Right lung (tissue), 2 donors: ENCODE measurements at regions not wholly inside any gene's neighbourhood (a gene's known extent, or its start where the extent isn't known, plus 50 kb on each side); places are given as distances from the start of the nearest gene placed in this dataset.
"Not testable (repeated sequence)": the region's sequence is repeated elsewhere in the genome, so short reads cannot be mapped to it uniquely, and the experiment has no call there.

Experiments used
- DNase-seq, 2 donors: peaks; one replicate each; pipeline ENCODE4 v3.0.0-alpha.2; 2013

DNA sequence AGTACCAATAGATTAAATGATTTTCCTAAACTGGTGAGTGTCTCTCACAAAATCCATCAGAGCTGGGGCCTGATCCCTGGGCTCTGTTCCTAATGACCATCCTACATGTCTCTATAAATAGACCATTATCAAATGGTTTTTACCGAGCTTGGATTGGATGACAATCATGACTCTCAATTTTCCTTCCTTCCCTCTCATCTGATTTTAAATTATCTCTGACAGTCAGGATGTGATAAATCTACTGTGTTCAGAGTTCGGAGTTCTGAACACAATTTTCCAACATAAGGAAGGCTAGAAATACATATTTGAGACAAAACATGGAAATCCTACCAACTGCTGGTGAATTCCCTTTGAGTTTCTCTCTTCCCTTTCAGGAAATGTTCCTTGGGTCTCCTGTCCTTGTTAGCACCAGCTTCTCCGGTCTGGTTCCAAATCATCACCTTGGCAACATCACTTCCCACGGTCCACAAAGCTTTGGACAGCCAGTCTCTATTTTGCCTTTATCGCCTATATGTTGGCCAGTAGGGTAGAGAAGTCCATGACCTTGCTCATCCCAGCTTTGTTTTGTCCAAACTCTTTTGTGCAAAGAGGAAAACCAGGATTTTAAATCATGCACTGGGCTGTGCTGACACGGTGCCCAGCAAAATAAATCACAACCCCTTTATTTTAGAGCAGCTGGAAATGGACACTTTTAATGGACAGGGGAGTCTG lies 139.6 kb upstream of the ITGA6 start:
- no peak for DNase-seq

DNA sequence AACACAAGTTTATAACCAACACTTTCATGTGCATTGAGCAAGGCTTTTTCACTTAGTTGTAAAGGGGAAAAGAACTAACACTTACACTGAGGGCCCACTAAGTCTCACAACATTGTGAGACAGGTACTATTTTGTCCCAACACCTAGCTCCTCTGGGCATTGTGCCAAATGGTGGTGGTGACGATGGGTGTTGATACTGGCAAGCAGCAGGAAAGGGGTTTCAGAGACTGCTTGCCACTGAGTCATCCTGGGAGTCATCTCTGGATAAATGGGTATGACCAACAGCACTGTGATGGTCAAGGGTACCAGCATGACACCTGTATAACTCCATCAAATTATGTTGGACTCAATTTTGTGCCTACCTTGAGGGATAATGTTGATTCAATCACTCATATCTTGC lies 138.8 kb upstream of the ITGA6 start:
- no peak for DNase-seq

DNA sequence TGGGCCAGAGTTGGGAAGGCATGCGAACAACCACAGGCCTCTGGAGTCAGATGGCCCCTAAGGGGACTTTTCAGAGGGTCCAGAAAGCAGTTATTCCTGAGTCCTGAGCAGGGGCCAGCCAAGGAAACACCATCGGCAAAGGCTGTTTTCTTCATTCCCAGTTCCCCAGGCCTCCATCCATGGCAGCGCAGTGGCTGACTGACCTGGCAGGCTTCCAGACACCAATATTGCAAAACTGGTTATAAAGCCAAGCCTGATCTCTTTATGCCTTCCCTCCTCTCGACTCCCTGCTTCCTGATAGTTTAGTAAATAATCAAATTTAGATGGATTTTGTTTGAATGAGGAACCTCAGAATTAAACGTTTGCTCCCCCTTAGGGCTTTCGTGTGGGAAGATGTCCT lies 133.4 kb upstream of the ITGA6 start:
- peak; percentile 59 to 72 for DNase-seq

DNA sequence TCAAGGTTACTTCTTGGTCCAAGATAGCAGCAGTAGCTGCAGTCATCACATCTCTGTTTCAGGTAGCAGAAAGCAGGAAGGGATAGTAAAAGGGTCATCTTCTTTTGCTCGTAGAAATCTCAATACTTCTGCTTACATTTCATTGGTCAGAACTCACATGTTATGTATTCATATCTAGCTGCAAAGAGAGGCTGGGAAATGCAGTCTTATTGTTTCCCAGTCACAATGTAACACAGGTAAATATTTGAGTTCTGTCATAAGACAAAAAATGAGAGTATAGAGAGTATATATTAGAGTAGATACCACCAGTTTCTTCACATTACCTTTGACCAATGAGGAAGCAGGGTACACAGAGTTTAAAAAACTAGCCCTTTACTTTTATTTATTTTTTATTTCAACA lies 132.4 kb upstream of the ITGA6 start:
- DNase-seq: no peak

DNA sequence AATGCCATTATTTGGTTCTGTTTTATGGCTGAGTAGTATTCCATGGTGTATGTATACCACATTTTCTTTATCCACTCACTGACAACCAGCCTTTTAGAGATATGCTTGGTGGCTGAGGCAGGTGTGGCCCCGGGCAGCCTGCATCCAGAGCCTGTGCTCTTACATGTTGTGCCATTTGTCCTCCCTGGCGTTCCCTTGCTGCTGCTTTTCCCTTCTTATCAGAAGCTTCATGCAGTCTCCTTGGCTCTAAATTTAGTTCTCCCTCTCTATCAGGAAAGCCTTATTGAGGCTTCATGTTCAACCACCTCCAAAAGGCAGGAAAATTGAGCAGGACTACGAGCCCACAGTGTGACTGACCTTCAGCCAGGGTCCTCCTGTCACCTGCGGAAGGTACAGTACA lies 131.7 kb upstream of the ITGA6 start:
- no peak for DNase-seq

DNA sequence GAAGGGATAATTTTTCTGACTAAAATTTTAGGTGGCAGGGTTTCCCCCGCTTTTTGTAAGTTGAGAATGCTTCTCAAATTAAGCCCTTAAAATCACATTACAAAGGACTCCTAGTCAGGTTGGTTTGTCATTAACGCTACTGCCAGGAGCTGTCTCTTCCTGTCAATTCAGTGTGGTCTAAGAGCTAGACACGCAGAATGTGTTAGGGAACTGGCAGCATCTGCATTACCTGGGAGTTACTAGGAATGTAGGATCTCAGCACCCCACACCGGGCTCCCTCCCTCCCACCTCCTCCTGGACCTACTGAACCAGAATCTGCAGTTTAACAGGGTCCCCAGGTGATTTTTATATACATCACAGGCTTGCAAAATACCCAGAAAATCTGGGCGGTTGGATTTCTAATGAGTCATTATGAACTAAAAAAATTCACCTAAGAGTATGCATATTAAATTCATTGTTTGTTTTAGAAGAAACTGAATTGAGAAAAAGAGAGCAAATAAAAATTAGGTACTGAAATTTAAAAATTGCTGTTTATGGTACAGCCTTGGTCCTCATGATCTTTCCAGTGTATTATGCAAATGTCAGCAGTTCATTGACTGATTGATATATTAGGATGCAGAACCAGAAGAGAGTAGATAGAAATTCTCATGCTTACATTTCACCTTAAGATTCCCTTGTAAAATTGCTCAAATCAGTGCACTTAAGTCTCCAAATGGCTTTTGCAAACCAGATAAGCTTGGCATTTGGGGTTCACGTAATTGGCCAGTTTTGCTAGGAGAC lies 130.9 kb upstream of the ITGA6 start:
- no peak for DNase-seq

DNA sequence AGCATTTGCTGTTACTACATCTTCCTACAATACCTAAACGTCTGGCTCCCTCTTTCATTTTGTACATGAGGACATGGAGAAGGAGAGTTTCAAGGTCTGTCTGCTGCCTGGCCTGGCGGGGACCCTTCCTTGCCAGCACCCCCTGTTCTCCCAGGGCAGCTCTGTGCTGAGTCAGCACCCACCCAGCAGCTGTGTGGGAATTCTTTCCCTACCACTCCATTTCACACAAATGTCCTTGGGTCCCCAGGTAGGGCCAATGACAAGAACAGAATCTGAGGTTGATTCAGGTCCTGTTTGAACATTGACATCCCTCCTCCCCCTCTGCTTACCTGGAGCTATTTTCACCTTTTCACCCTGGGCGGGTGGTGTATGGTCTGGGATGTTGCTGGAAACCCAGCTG lies 129.9 kb upstream of the ITGA6 start:
- no peak for DNase-seq

DNA sequence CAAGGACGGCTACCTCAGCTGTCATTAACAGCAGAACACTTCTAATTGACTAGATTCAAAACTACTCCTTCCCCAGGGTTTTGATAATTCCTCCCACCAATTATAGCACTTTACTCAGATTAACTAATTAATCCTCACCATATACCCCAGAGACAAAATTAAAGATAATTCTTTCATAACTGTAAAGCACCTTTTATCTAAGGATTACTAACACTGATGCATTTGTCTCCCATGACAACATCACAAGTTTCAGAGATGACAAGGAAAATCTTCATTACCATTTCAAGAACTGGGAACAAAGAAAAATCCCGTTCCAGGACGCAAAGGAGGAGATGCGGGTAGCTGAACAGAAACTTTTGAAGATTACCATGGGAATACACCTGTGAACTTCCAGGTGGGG lies 129.4 kb upstream of the ITGA6 start:
- no peak for DNase-seq

DNA sequence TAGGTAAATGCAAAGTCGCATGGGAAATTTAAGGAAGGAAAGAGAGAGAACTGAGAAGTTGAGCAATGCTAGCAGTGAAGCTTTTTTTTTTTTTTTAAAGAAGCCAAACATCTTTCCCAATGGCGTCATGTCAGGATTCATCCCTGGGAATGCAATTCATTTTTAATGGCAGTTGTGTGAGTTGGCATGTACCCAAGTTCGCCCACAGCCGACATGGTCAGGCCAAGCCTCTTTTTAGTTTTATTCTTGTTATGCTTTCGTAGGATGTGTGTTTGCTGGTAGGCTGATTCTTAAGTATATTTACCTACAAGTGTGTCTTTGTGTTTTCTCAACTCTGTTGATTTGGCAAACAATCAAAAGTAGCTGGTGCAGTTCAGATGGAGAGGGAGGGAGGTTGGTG lies 127.6 kb upstream of the ITGA6 start:
- no peak for DNase-seq

DNA sequence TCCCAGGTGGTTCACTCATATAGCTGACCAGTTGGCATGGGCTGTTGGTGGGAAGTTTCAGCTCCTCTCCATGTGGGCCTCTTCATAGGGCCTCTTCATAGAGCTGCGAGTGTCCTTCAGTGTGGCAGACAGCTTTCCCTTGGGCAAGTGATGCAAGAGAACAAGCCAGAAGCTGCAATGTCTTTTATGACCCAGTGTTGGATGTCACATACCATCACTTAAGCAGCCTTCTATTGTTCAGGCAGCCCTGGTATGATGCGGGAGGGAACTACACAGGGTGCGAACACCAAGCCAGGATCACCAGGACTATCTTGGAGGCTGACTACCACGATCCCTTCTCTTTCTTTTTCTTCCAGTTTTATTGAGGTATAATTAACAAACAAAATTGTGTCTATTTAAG lies 126.5 kb upstream of the ITGA6 start:
- DNase-seq: no peak

DNA sequence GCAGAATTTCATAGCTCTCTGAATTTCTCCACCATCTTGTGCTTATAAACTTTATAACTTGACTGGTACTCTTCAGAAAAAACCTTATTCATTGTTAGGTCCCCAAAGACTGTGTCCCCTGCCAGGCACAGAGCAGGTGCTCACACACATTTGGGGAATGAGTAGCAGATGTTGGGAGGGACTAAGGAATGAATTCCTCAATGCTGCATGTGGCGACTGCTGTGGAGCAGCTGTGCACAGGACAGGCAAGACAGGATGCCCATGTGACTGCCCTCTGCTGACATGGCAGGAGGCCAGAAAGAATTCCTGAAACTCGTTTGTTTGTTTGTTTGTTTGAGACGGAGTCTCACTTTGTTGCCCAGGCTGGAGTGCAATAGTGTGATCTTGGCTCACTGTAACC lies 122.3 kb upstream of the ITGA6 start:
- DNase-seq: no peak

DNA sequence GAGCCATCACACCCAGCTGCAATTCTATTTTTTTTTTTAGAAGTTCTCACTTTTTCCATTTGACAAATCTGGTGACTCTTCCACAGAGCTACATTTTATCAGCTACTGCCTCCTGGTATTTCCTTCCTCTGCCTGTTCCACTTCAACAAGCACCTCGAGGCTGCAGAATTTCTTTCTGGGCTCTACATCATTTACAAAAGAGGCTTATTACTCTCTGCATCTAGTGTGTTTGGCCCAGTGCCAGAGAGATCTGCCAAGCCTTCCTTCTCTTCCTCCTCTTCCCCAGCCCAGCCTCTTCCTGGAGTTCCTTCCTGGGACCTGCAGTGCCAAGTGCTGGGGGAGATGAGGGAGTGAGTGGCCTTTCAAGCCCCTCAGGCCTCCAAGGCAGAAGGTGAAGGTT lies 119.6 kb upstream of the ITGA6 start:
- DNase-seq: no peak

DNA sequence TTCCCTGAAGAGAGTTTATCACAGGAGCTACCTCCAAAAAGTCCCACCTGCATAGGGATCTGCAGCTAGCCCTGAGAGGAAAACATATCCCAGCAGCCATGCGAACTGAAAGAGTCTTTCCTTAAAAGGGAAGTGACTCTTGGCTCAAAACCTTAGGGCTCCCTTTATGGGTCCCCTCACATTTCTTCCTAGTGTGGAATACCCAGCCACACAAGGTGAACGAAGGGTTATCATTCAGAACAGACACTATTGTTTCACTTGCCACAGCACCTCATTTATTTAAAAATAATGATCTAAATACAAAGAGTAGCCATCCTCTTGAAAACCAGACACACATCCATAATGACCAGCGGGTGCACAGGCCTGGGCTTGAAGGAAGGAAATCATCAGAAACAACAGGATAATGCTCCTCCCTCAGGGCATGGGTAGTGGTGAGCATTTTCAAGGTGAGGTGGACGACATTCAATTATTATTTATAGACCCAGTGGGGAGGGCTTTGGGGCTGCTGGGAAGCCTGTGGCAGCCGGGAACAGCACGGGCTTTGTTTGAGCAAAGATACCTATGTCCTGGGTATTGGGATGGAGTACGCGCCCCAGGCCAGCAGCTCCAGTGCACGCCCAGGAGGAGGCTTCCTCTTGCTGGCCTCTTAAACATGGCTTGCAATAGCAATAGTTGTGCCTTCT lies 119.0 kb upstream of the ITGA6 start:
- DNase-seq: no peak

DNA sequence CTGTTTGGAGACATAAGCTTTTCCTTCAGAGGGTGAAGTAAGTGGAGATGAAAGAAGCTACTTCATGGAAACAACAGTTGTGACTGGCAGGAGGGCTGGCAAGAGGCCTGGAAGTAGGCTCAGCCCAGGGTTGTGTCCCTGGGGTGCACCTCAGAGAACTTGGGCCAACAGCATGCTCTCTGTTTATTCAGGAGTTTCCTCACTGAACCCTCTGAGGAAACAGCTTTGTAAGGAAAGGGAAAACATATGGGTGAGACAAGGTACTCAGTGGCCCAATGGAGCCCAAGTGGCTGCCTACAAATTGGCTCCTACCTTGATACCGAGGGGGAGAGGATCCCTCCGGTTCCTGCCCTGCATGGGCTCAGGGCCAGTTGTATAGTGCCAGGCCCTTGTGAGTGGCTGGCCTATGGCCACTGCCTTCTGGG lies 115.5 kb upstream of the ITGA6 start:
- no peak for DNase-seq

DNA sequence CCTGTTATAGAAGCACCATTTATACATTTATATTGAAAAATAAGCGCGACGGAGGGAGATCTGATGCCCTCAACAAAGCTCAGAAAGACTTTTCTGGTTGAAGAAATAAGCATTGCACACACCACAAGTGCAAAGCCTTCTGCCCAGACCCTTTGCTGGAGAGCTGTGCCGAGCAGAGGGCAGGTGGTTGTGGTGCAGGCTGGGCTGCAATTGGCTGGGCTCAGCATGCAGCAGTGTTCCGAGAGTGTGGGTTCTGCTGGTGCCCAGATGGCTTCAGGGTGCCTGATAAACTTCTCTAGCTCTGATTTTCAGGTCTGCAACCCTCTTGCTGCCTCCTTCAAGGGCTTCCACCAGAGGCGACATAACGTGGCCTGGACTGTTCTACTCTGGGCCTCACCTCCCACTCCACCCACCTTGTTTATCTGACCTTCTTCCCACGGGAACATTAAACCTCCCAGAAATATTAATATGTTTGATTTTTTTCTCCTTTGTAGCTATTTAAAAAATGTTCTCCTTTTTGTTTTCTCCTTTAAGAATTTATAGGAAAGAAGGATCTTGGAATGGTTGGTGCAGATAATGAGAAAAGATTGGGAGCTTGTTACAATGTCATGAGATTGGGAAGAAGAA lies 113.6 kb upstream of the ITGA6 start:
- DNase-seq: no peak

DNA sequence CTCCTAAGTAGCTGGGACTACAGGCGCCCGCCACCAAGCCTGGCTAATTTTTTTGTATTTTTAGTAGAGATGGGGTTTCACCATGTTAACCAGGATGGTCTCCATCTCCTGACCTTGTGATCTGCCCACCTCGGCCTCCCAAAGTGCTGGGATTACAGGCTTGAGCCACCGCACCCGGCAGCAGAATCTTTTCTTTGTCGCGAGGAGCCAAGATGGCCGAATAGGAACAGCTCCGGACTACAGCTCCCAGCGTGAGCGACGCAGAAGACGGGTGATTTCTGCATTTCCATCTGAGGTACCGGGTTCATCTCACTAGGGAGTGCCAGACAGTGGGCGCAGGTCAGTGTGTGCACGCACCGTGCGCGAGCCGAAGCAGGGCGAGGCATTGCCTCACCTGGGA lies 112.3 kb upstream of the ITGA6 start:
- not testable (repeated sequence) for DNase-seq

DNA sequence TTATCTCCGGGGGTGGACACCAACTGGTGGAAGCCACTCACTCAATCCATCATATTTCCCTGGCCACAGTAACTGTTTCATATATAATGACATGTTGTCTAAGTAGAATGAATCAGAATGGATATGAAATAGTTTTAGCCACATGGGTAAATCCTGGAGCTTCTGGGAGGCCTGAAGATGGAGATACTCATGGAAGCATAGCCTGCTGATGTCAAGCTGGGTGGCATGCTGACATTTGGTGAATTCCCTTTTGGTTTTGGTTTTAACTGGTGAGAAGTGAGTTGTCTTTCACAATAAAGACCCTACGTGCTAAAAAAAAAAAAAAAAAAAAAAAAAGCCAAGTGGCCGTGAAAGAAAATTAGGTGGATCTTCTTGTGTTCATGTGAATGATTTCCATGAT lies 105.3 kb upstream of the ITGA6 start:
- no peak for DNase-seq

DNA sequence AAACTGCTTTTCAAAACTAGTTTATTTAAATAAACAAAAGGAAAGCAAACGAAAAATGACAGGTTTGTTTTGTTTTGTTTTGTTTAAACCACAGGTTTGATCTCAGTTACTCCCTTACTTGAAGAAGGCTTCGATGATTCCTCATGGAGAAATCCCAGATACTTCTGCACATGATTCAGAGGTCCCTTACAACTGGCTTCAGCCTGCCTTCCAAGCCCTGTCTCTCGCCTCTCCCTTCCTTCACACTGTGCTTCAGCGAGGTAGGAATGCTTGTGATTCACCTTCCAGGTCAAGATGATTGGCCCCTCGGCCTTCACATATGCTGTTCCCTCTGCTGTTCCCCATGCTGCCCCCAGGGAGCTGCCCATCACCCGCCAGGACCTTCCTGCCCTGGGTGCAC lies 104.1 kb upstream of the ITGA6 start:
- no peak for DNase-seq

DNA sequence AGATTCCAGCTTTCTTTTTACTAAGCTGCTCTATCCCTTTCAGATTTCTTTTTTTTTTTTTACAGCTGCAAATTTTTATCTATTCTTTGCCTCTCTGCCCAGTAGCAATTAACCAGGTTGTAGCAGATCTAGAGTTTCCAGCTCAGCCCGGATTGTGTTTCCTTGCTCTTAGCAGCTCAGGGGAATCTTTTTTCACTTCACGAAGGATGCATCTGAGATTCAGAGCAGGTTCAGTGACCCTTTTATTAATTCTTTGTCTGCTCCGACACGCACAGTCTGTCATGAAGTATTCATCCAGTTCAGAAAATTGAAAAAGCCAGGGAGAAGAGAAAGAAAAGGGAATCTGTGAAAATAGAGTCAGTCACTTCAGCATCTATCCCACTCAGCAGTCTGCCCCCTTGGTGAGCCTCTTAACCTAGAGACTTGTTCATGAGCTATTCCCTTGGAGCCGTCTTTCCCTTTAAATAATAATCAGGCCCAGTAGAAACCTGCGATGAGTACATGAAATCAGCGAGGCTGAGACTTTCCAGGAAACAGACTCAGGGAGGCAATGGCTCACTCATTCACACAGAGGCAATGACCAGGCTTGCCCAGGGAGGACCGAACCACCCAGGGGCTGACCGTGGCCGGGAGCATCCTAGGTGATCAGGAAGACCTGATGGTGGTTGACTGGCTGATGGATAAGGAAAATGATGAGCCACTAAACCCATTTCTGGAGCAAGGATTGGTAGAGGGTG lies 103.4 kb upstream of the ITGA6 start:
- DNase-seq: no peak

DNA sequence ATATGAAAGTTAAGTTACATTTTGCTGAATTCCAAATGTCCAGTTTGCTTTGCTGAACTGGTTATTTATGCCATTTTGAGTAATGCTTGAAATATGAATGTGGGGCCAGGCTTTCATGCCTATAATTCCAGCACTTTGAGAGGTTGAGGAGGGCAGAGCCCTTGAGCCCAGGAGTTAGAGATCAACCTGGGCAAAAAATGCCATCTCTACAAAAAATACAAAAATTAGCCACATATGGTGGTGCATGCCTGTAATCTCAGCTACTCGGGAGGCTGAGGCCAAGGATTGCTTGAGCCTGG lies 101.2 kb upstream of the ITGA6 start:
- DNase-seq: no peak

DNA sequence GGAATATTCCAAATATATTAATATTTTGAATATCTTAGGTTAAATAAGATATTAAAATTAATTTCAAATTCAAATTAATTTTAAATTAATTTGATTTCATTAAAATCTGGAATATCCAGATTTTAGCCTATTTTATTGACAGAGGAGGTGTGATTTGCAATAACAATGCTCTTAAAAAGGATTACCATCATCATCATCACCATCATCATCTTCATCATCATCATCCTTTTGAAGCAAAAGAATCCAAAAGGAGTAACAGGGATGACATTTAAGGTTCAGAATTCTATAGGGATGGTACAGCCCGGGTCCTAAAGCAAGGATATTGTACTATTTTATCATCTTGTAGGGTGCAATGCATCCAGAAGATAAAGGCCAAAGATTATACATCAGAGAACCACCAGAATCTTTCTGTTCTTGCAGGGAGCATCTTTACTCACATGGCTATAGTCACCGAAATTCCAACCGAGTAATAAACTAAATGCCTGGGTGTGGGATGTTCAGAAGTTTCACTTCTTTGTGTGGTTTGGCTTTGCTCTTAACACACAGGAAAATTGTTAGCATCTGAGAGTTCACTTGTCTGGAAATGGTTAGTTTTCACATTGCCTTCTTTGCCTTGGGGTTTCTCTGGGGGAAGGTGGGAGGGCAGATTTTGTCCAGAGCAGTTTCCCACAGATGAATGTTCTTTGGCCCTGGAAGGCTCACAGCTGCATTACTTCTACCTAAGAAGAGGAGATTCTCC lies 99.1 kb upstream of the ITGA6 start:
- no peak for DNase-seq

DNA sequence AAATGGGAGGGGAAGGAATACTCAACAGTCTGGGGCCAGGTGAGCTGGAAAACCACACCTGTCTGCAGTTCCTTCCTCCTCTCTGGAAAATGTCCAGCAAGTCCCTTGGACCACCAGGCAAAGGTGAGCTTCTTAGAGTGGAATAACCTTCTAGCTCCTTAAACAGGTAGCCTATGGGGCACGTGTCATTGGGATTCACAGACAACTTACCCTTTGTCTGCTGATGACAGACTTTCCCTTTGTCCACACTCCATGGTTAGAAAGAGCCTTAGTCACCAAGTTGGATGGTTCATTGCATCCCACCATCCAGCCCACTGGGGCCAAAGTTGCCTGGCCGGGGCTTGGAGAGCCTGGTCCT lies 98.0 kb upstream of the ITGA6 start:
- DNase-seq: no peak
